SU-DHL-6 (cell line): ENCODE measurements at regions not wholly inside any gene's neighbourhood (a gene's known extent, or its start where the extent isn't known, plus 50 kb on each side); places are given as distances from the start of the nearest gene placed in this dataset.

Source experiments
- H2AFZ ChIP-seq: fragments of 200-600 bp; sonication (generic); 2 replicates; pipeline ENCODE4 v1.6.1; 2014; ENCODE audit warnings: low read depth, mild to moderate bottlenecking, moderate library complexity, mixed read lengths, antibody characterized with exemption, low read length; ENCODE audit not compliant: severe bottlenecking
- H3F3A ChIP-seq: fragments of 200-600 bp; shearing (Covaris generic); 2 replicates; pipeline ENCODE4 v1.6.0; 2016; ENCODE audit warnings: antibody characterized with exemption, mild to moderate bottlenecking; ENCODE audit not compliant: insufficient read depth
- H3K27ac ChIP-seq: fragments of 200-600 bp; sonication (generic); 2 replicates; pipeline ENCODE4 v1.5.1; 2016; ENCODE audit warnings: low read depth, mild to moderate bottlenecking, low read length, moderate library complexity, mixed read lengths
- H3K27me3 ChIP-seq: fragments of 200-600 bp; sonication (generic), shearing (Covaris generic); 2 replicates; pipeline ENCODE4 v1.6.0; 2014; ENCODE audit warnings: mild to moderate bottlenecking, low read length
- H3K36me3 ChIP-seq: fragments of 200-600 bp; sonication (generic); 2 replicates; pipeline ENCODE4 v1.6.1; 2014; ENCODE audit warnings: mild to moderate bottlenecking, low read length, mixed read lengths
- H3K4me2 ChIP-seq: fragments of 300-600, 200-600 bp; shearing (Covaris generic), sonication (generic); 2 replicates; pipeline ENCODE4 v1.6.0; 2014; ENCODE audit warnings: low read length, low read depth, mild to moderate bottlenecking; ENCODE audit not compliant: poor library complexity, severe bottlenecking
- H3K4me3 ChIP-seq: fragments of 200-600 bp; sonication (generic); 2 replicates; pipeline ENCODE4 v1.5.1; 2014; ENCODE audit warnings: antibody characterized with exemption, low read length, mild to moderate bottlenecking, mixed read lengths; ENCODE audit not compliant: insufficient read depth, poor library complexity, severe bottlenecking
- H3K79me2 ChIP-seq: fragments of 200-600 bp; sonication (generic); 2 replicates; pipeline ENCODE4 v1.6.1; 2014; ENCODE audit warnings: mild to moderate bottlenecking, low read length, moderate library complexity; ENCODE audit not compliant: insufficient read depth
- H3K9ac ChIP-seq: fragments of 200-600 bp; sonication (generic); 2 replicates; pipeline ENCODE4 v1.7.0; 2014; ENCODE audit warnings: mild to moderate bottlenecking, low read length
- H3K9me2 ChIP-seq: fragments of 200-600 bp; sonication (generic); replicated peaks from 2 replicates; pipeline ENCODE4 v1.6.1; 2014; ENCODE audit warnings: low read length; ENCODE audit not compliant: insufficient read depth
- H3K9me3 ChIP-seq: fragments of 200-600 bp; sonication (generic); 2 replicates; pipeline ENCODE4 v1.6.1; 2014; ENCODE audit warnings: low read length, mixed read lengths; ENCODE audit not compliant: insufficient read depth
- H4K20me1 ChIP-seq: fragments of 200-600 bp; sonication (generic); 2 replicates; pipeline ENCODE4 v1.6.1; 2014; ENCODE audit warnings: low read depth, mild to moderate bottlenecking, antibody characterized with exemption, low read length, moderate library complexity, mixed read lengths
- EZH2phosphoT487 ChIP-seq: fragments of 200-600 bp; sonication (generic), shearing (Covaris generic); conservative IDR thresholded peaks from 2 replicates; pipeline ENCODE4 v1.6.1; 2018; ENCODE audit warnings: mild to moderate bottlenecking, antibody characterized with exemption, low read length, moderate library complexity, mixed read lengths
- TF ChIP-seq, protein P1 (sequence below): fragments of 200-600 bp; sonication (generic); IDR thresholded peaks from one replicate; pipeline ENCODE4 v1.5.1; 2017; ENCODE audit warnings: antibody characterized with exemption, mild to moderate bottlenecking, low read length, moderate library complexity; ENCODE audit not compliant: insufficient read depth, poor library complexity, severe bottlenecking

DNA sequence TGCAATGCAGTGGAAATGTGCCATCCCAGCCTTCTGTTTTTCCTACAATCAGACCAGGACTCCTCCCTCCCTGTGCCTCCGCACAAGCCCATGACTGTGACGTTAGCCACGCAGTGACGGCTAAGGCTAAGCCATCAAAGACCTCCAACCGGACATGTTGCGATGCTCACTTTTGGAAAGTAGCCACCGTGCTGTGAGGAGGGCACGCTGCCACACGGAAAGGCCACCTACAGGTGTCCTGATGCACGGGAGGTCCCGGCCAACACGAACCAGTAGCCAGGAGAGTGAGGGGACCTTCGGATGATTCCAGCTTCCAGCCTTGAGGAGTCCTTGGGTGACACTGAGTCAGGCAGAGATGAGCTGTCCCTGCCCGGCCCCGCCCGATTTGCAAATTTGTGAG, 53.9 kb downstream of the FOXL1 start:
- Histone ChIP-seq H3K36me3 (no peaks in the 10 kb centered on the region), H3K4me2 (no peak overlapping the region), H4K20me1 (no peaks in the 10 kb centered on the region), H3K79me2 (no peaks in the 10 kb centered on the region), H3K9me3 (no peaks in the 10 kb centered on the region), H2AFZ (no peak overlapping the region), H3K9me2 (no peaks in the 10 kb centered on the region), H3F3A (no peaks in the 10 kb centered on the region), H3K27ac (no peak overlapping the region), H3K27me3 (no peaks in the 10 kb centered on the region), H3K9ac (no peak overlapping the region), H3K4me3 (no peak overlapping the region)
- no peak for TF ChIP-seq EZH2phosphoT487
- TF ChIP-seq, protein P1, sequence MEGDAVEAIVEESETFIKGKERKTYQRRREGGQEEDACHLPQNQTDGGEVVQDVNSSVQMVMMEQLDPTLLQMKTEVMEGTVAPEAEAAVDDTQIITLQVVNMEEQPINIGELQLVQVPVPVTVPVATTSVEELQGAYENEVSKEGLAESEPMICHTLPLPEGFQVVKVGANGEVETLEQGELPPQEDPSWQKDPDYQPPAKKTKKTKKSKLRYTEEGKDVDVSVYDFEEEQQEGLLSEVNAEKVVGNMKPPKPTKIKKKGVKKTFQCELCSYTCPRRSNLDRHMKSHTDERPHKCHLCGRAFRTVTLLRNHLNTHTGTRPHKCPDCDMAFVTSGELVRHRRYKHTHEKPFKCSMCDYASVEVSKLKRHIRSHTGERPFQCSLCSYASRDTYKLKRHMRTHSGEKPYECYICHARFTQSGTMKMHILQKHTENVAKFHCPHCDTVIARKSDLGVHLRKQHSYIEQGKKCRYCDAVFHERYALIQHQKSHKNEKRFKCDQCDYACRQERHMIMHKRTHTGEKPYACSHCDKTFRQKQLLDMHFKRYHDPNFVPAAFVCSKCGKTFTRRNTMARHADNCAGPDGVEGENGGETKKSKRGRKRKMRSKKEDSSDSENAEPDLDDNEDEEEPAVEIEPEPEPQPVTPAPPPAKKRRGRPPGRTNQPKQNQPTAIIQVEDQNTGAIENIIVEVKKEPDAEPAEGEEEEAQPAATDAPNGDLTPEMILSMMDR: no peak

DNA sequence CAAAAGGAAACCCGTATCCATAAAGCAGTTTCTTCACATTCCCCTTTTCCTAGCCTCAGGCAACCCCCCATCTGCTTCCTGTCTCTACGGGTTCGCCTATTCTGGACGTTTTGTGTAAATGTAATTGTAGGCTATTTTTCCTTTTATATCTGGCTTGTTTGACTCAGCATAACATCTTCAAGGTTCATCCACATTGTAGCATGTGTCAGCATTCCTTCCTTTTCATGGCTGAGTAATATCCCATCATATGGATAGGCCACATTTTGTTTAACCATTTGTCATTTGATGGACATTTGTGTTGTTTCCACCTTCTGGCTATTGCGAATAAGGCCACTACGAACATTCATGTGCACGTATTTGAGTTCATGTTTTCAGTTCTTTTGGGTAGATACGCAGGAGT, 54.6 kb downstream of the FOXL1 start:
- Histone ChIP-seq H3K36me3 (no peaks in the 10 kb centered on the region), H3K9me3 (no peaks in the 10 kb centered on the region), H3K4me3 (no peak overlapping the region), H3K27me3 (no peaks in the 10 kb centered on the region), H2AFZ (no peak overlapping the region), H3K9me2 (no peaks in the 10 kb centered on the region), H3K27ac (no peak overlapping the region), H3K79me2 (no peaks in the 10 kb centered on the region), H4K20me1 (no peaks in the 10 kb centered on the region), H3F3A (no peaks in the 10 kb centered on the region), H3K9ac (no peak overlapping the region), H3K4me2 (no peak overlapping the region)
- no peak for TF ChIP-seq EZH2phosphoT487
- TF ChIP-seq, protein P1: no peak

DNA sequence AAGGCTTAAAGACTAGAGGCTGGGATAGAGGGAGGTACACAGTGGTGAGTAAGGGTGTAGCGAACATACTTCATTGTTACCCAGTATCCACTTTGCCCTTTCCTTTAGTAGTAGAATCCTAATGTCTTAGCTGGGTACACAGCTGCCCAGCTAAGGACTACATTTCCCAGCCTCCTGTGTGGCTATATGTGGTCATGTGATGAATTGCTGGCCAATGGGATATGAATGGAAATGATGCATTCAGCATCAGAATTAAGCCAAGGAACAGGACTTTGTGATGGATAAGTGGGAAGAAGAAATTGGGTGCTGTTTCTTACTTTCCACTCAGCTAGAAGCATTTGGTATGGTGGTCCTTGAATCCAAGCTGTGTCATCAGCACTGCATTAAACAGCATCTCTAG, 55.9 kb downstream of the FOXL1 start:
- Histone ChIP-seq H3K36me3 (no peaks in the 10 kb centered on the region), H3K4me3 (no peak overlapping the region), H3K27me3 (no peaks in the 10 kb centered on the region), H3K79me2 (no peaks in the 10 kb centered on the region), H4K20me1 (no peaks in the 10 kb centered on the region), H3K9ac (no peak overlapping the region), H3K9me2 (no peaks in the 10 kb centered on the region), H3K9me3 (no peaks in the 10 kb centered on the region), H3K4me2 (no peak overlapping the region), H3K27ac (no peak overlapping the region), H3F3A (no peaks in the 10 kb centered on the region), H2AFZ (no peak overlapping the region)
- no peak for TF ChIP-seq EZH2phosphoT487
- TF ChIP-seq, protein P1: no peak
